GM12874 (cell line): ENCODE measurements at regions not wholly inside any gene's neighbourhood (a gene's known extent, or its start where the extent isn't known, plus 50 kb on each side); places are given as distances from the start of the nearest gene placed in this dataset.

Experiments
- TF ChIP-seq, protein P1 (sequence below): IDR thresholded peaks from 2 replicates; pipeline ENCODE4 v1.5.1; 2011; ENCODE audit warnings: low read depth, mild to moderate bottlenecking, control low read depth, low read length, moderate library complexity; ENCODE audit not compliant: insufficient read depth

DNA sequence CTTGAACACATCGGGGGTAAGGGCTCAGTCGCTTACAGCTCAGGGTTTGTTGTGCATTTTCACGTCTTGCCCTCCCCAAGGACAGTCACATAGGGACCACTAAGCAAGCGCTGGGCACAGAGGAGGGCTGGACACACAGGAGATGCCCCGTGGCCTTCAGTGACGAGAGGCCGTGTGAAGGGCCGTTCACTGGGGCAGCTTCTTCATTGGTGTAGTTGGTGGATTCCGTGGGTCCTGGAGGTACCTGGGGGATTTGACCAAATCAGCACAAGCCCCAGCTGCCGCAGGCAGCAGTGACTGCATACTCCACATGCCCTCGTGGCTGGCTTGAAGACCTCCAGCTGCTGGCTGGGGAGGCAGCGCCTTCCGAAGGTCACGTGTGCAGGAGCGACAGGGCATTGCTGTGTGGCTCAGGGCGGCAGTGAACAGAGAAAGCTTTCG lies 100.8 kb upstream of the C1orf174 start:
- TF ChIP-seq, protein P1, sequence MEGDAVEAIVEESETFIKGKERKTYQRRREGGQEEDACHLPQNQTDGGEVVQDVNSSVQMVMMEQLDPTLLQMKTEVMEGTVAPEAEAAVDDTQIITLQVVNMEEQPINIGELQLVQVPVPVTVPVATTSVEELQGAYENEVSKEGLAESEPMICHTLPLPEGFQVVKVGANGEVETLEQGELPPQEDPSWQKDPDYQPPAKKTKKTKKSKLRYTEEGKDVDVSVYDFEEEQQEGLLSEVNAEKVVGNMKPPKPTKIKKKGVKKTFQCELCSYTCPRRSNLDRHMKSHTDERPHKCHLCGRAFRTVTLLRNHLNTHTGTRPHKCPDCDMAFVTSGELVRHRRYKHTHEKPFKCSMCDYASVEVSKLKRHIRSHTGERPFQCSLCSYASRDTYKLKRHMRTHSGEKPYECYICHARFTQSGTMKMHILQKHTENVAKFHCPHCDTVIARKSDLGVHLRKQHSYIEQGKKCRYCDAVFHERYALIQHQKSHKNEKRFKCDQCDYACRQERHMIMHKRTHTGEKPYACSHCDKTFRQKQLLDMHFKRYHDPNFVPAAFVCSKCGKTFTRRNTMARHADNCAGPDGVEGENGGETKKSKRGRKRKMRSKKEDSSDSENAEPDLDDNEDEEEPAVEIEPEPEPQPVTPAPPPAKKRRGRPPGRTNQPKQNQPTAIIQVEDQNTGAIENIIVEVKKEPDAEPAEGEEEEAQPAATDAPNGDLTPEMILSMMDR: no peak

DNA sequence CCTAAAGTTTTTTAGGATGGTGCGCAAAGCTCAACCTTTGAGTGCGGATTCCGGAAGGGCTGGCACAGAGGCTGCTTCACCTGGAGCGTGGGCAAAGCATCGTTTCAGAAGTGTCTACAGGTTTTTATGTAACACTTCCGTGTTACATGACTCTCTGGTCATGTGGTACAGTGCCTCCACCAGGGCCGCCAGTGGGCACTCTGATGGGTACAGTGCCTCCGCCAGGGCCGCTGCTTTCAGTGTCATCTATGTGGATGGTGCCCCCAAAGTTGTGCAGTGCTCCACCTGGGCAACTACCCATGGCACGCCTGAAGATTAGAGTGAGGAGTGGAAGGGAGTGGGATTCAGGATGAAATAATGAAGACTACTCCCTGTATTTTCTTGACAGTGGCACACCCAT lies 101.4 kb upstream of the C1orf174 start:
- TF ChIP-seq, protein P1: no peak

DNA sequence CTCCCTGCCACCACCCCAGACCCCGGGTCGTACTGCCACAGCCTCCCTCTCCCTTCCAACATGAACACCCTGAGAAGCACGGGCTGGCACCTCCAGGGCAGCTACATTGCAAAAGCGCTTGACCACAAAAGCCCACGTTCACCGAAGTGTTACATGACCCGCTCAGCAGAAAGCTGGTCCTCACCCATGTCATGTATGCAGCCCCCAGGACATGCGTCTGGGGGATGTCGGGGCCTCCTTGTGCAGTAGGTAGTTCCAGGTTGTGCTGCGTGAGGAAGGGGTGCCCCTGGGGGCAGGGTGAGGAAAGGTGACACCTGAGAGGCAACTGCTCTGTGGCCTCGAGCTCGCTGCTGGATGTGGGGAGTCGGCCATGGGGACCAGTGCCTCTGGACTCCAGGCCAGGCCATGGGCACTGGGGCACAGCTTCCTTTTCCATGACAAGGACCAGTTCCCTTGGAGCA lies 102.0 kb upstream of the C1orf174 start:
- TF ChIP-seq, protein P1: no peak

DNA sequence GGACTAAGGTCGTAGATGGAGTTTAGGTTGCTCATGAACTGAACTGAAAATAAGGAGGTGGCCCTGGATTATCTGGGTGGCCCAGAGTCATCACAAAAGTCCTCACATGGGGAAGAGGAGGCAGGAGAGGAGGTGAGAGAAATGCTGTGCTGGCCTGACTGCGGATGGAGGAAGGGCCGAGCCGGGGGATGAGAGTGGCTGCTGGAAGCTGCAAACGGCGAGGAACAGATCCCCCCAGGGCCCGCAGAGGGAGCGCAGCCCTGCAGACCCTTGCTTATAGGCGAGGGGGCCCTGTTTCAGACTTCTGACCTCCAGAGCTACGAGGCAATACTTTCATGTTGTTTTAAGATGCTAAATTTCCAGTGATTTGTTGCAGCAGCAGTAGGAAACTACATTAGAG lies 102.7 kb upstream of the C1orf174 start:
- TF ChIP-seq, protein P1: no peak

DNA sequence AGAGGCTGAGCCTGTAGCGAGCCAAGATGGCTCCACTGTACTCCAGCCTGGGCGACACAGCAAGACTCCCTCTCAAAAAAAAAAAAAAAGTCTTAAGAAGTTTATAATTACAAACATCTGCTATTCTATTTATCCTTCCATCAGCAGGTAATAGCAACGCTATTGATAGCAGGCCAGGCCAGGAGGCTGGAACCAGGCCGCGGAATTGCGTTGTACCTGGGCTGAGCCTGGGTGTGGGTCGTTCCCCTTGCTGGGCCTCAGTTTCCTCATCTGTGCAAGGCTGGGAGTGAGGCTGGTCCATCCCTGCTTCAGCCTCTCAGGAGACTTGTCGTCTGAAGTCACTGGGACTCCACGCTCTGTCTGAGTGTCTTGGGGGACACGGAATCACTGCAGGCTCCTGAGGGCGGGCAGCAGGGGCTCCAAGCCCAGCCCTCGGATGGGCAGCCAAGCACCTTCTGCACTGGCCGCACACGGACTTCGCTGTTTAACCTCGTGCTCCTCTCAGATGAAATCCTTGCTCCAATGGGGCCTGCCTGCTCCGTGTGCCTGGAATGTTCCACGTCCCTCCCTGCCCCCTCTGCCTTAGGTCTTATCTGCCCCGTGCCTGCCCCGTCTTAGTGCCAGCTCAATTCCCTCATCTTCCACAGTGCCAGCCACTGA lies 103.9 kb upstream of the C1orf174 start:
- TF ChIP-seq, protein P1: no peak

DNA sequence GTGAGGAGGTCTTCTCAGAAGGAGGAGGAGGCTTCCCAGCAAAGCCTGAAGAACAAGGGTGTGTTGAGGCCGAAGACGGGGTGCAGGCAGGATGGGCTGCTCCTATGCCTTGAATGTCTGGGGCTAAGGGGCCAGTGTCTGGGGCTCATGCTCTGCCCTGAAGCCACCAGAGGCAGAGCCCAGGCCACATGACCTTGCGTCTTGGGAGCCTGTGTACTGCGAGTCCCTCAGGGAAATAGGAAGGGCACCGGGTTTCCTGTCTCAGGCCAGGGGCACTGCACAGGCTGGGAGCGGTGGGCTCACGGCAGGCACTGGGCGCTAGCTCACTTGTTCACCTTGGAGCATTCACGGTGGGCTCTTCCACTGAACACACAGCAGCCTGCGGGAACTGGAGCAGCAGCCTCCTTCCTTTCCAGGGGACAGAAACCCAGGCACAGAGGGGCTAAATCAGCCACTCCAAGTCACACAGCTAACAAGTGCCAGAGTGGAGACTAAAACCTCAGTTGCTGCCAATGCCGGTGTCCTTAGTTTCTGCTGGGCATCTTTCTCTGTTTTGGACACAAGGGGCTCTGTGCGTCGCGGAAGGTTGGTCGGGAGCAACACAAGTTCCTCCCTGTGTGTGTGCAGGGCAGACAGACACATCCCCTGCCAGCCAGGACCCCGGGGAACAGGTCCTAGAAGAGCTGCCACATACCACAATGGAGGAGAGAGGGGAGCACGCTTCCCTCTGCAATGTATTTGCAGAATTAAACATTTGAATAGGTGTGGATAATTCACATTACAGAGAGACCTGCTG lies 104.8 kb upstream of the C1orf174 start:
- TF ChIP-seq, protein P1: no peak

DNA sequence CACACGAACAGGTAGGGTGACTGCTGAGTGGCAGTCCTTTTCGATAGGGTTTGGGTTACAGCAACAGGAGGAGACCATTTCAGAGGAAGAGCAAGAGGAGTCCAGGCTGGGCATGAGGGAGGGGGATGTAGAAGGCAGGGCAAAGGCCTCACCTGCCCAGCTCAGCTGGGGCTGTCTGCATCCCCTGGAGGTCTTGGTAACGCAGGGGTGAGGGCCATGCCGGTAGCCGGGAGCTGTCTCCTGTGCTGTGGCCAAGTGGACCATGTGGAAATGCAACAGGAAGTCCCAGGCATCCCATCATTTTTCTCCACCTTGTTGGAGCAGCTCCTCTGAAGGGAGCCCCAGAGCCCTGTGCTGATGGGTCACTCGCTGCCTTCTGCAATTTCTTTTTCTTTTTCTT lies 105.4 kb upstream of the C1orf174 start:
- TF ChIP-seq, protein P1: no peak
